Right lobe of liver (tissue), 1 donor: ENCODE measurements at regions not wholly inside any gene's neighbourhood (a gene's known extent, or its start where the extent isn't known, plus 50 kb on each side); places are given as distances from the start of the nearest gene placed in this dataset.

Experiments
- small RNA-seq, 2 experiments: library from RNA; depleted of rRNA; stranded (forward); fragments of <200 nt; gene quantifications; one replicate each; pipeline ENCODE3, GENCODE V24; 2016

Small RNA genes in the stretch of these regions (small RNA-seq; reads per million reads assigned to genes)
- 0 reads per million in 2 experiments for gene RNU6-1319P
